ENCODE measurements at regions not wholly inside any gene's neighbourhood (a gene's known extent, or its start where the extent isn't known, plus 50 kb on each side); places are given as distances from the start of the nearest gene placed in this dataset.
"Not testable (repeated sequence)": the region's sequence is repeated elsewhere in the genome, so short reads cannot be mapped to it uniquely, and the experiment has no call there.

DNA sequence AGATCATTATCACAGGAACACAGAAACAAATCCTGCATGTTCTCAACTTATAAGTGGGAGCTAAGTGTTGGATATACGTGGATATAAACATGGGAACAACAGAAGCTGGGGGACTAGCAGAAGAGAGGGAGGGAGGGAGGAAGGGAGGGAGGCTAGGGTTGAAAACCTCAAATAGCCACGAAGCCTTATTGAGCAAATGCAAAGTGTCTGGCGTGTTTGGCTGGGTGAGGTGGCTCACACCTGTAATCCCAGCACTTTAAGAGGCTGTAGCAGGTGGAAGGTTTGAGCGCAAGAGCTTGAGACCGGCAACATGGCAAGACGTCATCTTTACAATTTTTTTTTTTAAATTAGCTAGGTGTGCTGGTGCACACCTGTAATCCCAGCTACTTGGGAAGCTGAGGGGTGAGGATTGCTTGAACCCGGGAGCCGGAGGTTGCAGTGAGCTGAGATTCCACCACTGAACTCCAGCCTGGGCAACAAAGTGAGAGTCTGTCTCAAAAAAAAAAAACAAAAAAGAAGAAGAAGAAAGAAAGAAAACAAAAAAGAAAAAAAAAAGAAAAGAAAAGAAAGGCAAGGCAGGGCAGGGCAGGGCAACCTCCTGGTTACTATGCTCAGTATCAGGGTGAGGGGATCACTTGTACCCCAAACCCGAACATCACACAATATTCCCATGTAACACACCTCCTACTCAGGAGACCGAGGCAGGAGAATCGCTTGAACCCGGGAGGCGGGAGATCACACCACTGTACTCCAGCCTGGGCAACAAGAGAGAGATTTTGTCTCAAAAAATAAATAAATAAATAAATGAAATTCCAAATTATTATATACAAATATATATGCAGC lies 4492.7 kb upstream of the OR11H1 start:
- peaks cover 71% of the 10 kb centered on the region for H3K9me3 ChIP-seq
- 30% methylated on average over 13 of the region's 13 CpGs for WGBS (ENCODE audit: missing lambda C conversion rate)
- H3K27ac ChIP-seq; H3K4me3 ChIP-seq; H3K4me1 ChIP-seq; ATAC-seq; CTCF ChIA-PET; H3K4me2 ChIP-seq; FAIRE-seq; POLR2A ChIA-PET; DNase-seq (ENCODE audit: low read depth in 1 of 2, low spot score in 1 of 2): not testable (repeated sequence)

DNA sequence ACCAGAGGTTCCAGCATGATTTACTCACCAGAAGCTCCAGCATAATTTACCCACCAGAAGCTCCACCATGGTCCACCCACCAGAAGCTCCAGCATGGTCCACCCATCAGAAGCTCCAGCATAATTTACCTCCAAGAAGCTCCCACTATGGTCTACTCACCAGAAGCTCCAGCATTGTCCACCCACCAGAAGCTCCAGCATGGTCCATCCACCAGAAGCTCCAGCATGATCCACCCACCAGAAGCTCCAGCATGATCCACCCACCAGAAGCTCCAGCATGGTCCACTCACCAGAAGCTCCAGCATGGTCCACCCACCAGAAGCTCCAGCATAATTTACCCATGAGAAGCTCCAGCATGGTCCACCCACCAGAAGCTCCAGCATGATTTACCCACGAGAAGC lies 4490.7 kb upstream of the OR11H1 start:
- ATAC-seq; POLR2A ChIA-PET; H3K4me1 ChIP-seq; CTCF ChIA-PET; FAIRE-seq; H3K4me2 ChIP-seq; H3K27ac ChIP-seq; H3K4me3 ChIP-seq; DNase-seq (ENCODE audit: low read depth in 1 of 2, low spot score in 1 of 2): not testable (repeated sequence)
- 0% methylated on average over 1 of the region's 1 CpG for WGBS (ENCODE audit: missing lambda C conversion rate)
- H3K9me3 ChIP-seq: peaks cover 66% of the 10 kb centered on the region

DNA sequence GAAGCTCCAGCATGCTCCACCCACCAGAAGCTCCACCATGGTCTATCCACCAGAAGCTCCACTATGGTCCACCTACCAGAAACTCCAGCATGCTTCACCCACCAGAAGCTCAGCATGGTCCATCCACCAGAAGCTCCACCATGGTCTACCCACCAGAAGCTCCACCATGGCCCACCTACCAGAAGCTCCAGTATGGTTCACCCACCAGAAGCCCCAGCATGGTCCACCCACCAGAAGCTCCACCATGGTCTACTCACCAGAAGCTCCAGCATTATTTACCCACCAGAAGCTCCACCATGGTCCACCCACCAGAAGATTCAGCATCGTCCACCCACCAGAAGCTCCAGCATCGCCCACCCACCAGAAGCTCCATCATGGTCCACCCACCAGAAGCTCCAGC lies 4490.2 kb upstream of the OR11H1 start:
- ATAC-seq; H3K4me3 ChIP-seq; FAIRE-seq; H3K27ac ChIP-seq; CTCF ChIA-PET; POLR2A ChIA-PET; H3K4me2 ChIP-seq; H3K4me1 ChIP-seq; DNase-seq (ENCODE audit: low read depth in 1 of 2, low spot score in 1 of 2): not testable (repeated sequence)
- peaks cover 62% of the 10 kb centered on the region for H3K9me3 ChIP-seq
- 0% methylated on average over 2 of the region's 2 CpGs for WGBS (ENCODE audit: missing lambda C conversion rate)

DNA sequence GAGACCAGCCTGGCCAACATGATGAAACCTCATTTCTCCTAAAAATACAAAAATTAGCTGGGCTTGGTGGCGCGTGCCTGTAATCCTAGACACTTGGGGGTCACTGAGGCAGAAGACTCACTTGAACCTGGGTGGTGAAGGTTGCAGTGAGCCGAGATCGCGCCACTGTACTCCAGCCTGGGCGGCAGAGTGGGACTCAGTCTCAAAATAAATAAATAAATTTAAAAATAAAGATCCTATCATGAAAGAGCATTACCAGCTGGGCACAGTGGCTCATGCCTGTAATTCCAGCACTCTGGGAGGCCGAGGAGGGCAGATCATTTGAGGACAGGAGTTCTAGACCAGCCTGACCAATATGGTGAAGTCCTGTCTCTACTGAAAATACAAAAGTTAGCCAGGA lies 4489.2 kb upstream of the OR11H1 start:
- POLR2A ChIA-PET; CTCF ChIA-PET; H3K27ac ChIP-seq; FAIRE-seq; H3K4me3 ChIP-seq; DNase-seq (ENCODE audit: low read depth in 1 of 2, low spot score in 1 of 2); H3K4me2 ChIP-seq; H3K4me1 ChIP-seq; ATAC-seq: not testable (repeated sequence)
- WGBS (ENCODE audit: missing lambda C conversion rate): 29% methylated on average over 7 of the region's 7 CpGs
- peaks cover 58% of the 10 kb centered on the region for H3K9me3 ChIP-seq

GRCh38 chr22:11041416-11041815 lies 4486.6 kb upstream of the OR11H1 start:
- FAIRE-seq; H3K27ac ChIP-seq; CTCF ChIA-PET; POLR2A ChIA-PET; H3K4me2 ChIP-seq; DNase-seq (ENCODE audit: low read depth in 1 of 2, low spot score in 1 of 2); H3K4me1 ChIP-seq; H3K4me3 ChIP-seq; ATAC-seq: not testable (repeated sequence)
- peaks cover 35% of the 10 kb centered on the region for H3K9me3 ChIP-seq
- WGBS (ENCODE audit: missing lambda C conversion rate): 4% methylated on average over 9 of the region's 9 CpGs

DNA sequence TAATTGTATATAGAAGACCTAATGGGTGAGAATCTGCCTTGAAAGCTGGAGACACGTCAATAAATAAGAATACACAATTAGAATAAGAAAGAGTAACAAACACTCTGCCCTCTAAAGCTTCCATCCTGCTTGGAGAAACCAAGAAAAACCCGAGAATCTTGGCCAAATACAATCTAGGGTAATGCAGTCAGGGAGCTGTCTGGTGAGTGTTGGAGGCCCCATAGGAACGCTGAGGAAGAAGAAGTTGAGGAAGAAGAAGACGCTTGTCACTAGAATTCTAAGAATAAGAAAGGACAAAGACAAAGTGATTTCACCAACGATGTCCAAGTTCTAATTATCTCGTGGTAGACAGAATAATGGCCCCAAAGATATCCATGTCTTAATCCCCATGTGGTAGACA lies 4485.9 kb upstream of the OR11H1 start:
- Histone ChIP-seq H3K4me2 (no peak overlapping the region), H3K9me3 (peaks cover 30% of the 10 kb centered on the region), H3K4me1 (no peaks in the 10 kb centered on the region), H3K27ac (no peak overlapping the region), H3K4me3 (no peak overlapping the region)
- ATAC-seq: no peak
- CTCF ChIA-PET: no interaction called here
- POLR2A ChIA-PET: no interaction called here
- 2% methylated on average over 6 of the region's 6 CpGs for WGBS (ENCODE audit: missing lambda C conversion rate)
- TF ChIP-seq CEBPB (IDR thresholded peaks at IDR 0.05) (no peak), HMGXB4 (CRISPR knock-in tag; IDR thresholded peaks at IDR 0.05; ENCODE audit: borderline replicate concordance) (no peak), CBX8 (IDR thresholded peaks at IDR 0.05) (no peak), RAD21 (conservative IDR thresholded peaks at IDR 0.05 in 1 of 2, IDR thresholded peaks at IDR 0.05 in 1 of 2) (no peak)
- TF ChIP-seq, protein P1, sequence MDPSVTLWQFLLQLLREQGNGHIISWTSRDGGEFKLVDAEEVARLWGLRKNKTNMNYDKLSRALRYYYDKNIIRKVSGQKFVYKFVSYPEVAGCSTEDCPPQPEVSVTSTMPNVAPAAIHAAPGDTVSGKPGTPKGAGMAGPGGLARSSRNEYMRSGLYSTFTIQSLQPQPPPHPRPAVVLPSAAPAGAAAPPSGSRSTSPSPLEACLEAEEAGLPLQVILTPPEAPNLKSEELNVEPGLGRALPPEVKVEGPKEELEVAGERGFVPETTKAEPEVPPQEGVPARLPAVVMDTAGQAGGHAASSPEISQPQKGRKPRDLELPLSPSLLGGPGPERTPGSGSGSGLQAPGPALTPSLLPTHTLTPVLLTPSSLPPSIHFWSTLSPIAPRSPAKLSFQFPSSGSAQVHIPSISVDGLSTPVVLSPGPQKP (IDR thresholded peaks at IDR 0.05; ENCODE audit: low read depth, low read length): no peak
- DNase-seq (ENCODE audit: low read depth in 1 of 2, low spot score in 1 of 2): no peak
- FAIRE-seq: no peak

DNA sequence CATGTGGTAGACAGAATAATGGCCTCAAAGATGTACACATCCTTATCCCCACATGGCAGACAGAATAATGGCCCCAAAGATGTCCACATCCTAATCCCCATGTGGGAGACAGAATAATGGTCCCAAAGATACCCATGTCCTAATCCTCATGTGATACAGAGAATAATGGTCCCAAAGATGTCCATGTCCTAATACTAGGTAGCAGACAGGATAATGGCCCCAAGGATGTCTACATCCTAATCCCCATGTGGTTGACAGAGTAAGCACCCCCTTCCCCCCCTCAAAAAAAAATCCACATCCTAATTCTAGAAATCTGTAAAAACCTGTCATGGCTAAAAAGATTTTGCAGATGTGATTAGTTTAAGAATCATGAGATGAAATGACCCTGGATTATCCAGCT lies 4484.7 kb upstream of the OR11H1 start:
- CTCF ChIA-PET; DNase-seq (ENCODE audit: low read depth in 1 of 2, low spot score in 1 of 2); ATAC-seq; POLR2A ChIA-PET; H3K4me2 ChIP-seq; H3K27ac ChIP-seq; H3K4me1 ChIP-seq; FAIRE-seq; H3K4me3 ChIP-seq: not testable (repeated sequence)
- H3K9me3 ChIP-seq: peaks cover 20% of the 10 kb centered on the region

DNA sequence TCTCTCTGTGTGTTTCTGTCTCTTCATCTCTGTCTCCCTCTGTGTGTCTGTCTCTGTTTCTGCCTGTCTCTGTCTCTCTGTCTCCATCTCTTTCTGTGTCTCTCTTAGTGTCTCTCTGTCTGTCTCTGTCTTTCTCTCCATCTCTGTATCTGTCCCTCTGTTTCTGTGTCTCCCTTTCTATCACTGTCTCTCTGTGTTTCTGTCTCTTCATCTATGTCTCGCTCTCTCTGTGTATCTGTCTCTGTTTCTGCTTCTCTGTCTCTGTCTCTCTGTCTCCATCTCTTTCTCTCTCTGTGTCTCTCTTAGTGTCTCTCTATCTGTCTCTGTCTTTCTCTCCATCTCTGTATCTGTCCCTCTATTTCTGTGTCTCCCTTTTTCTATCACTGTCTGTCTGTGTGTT lies 4479.1 kb upstream of the OR11H1 start:
- H3K9me3 ChIP-seq; H3K27ac ChIP-seq; ATAC-seq; FAIRE-seq; H3K4me3 ChIP-seq; CTCF ChIA-PET; H3K4me1 ChIP-seq; POLR2A ChIA-PET; H3K4me2 ChIP-seq; DNase-seq (ENCODE audit: low read depth in 1 of 2, low spot score in 1 of 2): not testable (repeated sequence)
- 34% methylated on average over 1 of the region's 1 CpG for WGBS (ENCODE audit: missing lambda C conversion rate)

DNA sequence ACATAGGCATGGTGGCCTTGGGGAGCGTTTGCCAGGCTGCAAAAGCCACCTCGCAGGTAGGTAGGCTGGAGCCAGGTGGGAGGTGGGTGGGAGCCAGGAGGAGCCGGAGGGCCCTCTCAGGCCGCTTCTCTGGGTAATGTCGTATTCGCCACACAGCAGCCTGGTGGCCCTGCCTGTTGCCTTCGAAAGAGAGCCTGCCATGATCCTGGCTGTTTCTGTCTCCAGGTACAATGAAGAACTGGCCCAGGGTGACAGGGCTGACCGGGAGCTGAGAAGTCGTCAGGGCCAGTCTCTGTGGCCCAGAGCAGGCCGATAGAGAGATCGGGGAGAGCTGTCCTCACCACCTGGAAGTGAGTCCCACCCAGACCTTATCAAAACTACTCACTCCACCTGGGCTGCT lies 4477.8 kb upstream of the OR11H1 start:
- WGBS (ENCODE audit: missing lambda C conversion rate): no CpG with 5 or more reads among the region's 11 CpGs
- ATAC-seq; DNase-seq (ENCODE audit: low read depth in 1 of 2, low spot score in 1 of 2); H3K4me3 ChIP-seq; CTCF ChIA-PET; H3K4me2 ChIP-seq; H3K27ac ChIP-seq; H3K9me3 ChIP-seq; POLR2A ChIA-PET; FAIRE-seq; H3K4me1 ChIP-seq: not testable (repeated sequence)
